ENCODE measurements at regions not wholly inside any gene's neighbourhood (a gene's known extent, or its start where the extent isn't known, plus 50 kb on each side); places are given as distances from the start of the nearest gene placed in this dataset.

DNA sequence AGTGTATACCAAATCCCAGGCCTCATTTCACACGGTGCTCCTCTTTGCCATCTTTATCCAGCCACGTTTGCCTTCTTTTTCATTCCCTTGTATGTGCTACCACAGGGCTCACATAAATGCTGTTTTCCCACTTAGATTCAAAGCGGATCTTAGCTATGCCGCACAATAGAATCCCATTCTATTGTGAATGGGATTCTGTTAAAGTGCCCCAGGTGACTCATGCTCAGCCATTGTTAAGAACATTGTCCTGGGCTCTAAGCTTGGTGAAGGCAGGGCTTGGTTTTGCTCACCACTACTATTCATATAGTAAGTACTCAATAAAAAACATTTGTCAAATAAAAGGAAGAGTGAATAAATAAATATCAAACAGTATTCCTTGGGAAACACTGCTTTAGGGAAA is 72.3 kb upstream of the PHYHIPL start:
- no peak overlapping the region for H3K9ac ChIP-seq (ENCODE audit: low read length)
- no peaks in the 10 kb centered on the region for H3K36me3 ChIP-seq (ENCODE audit: control insufficient read depth, low read depth, low read length)
- no peak overlapping the region for H3K27ac ChIP-seq (ENCODE audit: low read length)
- no peaks in the 10 kb centered on the region for H3K27me3 ChIP-seq (ENCODE audit: control insufficient read depth, insufficient read depth, low read length)
- H3K4me3 ChIP-seq (ENCODE audit: low read length): no peak overlapping the region
- H3K9me3 ChIP-seq (ENCODE audit: control insufficient read depth, low read depth, low read length): no peaks in the 10 kb centered on the region
- no peaks in the 10 kb centered on the region for H3K4me1 ChIP-seq (ENCODE audit: control insufficient read depth, low read depth, low read length)

DNA sequence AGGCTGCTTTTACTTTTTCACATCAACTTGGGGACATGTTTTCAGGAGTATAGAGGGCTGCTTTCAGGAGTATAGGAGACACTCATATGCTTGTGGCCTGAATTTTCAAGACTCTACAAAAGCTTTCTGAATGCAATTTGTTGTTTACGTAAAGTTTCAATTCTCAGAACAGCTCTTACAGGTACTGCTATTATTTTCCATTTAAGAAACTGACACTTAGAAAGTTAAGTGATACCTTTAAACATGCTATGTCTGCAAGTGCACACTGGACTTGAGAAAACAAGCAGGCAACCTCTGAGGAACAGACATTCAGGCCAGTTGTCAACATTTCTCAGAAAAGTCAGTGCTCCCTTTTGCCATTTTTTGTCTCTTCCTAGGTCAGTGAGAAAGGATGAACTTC is 70.0 kb upstream of the PHYHIPL start:
- Histone ChIP-seq H3K27me3 (ENCODE audit: control insufficient read depth, insufficient read depth, low read length) (no peaks in the 10 kb centered on the region), H3K9ac (ENCODE audit: low read length) (no peak overlapping the region), H3K36me3 (ENCODE audit: control insufficient read depth, low read depth, low read length) (no peaks in the 10 kb centered on the region), H3K4me1 (ENCODE audit: control insufficient read depth, low read depth, low read length) (no peaks in the 10 kb centered on the region), H3K27ac (ENCODE audit: low read length) (no peak overlapping the region), H3K9me3 (ENCODE audit: control insufficient read depth, low read depth, low read length) (no peaks in the 10 kb centered on the region), H3K4me3 (ENCODE audit: low read length) (no peak overlapping the region)

DNA sequence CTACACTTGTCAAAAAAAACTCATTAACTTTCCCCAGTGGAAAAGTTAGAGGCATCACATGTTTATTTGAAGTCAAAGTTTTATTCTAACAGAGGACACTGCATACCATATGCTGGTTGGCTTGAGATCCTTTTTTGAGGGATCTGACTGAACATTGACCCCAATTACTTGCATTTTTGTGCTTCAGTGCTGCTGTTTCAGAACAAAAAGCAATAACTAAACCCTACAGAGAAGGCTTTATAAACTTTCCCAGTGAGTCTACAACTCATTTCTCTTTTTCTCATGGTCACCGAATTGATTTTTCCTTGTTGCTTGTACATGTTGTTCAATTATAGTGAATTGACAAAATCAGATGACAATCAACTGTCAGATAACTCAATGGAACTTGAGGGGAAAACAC is 69.3 kb upstream of the PHYHIPL start:
- no peak overlapping the region for H3K4me3 ChIP-seq (ENCODE audit: low read length)
- H3K9me3 ChIP-seq (ENCODE audit: control insufficient read depth, low read depth, low read length): no peaks in the 10 kb centered on the region
- H3K4me1 ChIP-seq (ENCODE audit: control insufficient read depth, low read depth, low read length): no peaks in the 10 kb centered on the region
- H3K36me3 ChIP-seq (ENCODE audit: control insufficient read depth, low read depth, low read length): no peaks in the 10 kb centered on the region
- H3K27me3 ChIP-seq (ENCODE audit: control insufficient read depth, insufficient read depth, low read length): no peaks in the 10 kb centered on the region
- no peak overlapping the region for H3K9ac ChIP-seq (ENCODE audit: low read length)
- H3K27ac ChIP-seq (ENCODE audit: low read length): no peak overlapping the region

DNA sequence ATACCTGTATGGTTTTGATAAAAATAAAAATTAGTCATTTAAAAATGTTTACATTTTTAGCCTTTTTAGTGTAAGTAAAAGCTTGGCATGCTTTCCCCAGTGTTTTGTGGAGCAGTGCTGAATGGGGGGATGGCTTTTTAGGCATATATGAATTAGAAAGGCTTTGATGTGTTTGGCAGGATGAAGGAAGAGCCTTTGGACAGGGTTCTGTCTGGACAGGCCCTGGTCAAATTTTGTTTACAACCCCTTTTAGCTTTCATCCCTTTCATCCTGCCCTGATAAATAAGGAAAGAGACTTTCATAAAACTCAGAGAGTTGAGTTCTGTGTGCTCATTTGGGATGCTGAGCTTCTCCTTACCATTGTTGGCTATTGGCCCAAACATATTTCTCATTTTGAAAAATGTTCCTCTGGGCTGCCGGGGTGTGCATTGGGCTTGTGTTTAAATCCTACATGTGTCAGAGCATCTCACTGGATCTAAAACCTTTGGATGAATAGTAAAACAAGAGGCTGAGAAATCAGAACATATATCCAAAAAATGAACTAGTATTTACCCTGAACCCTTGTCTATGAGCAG is 68.1 kb upstream of the PHYHIPL start:
- Histone ChIP-seq H3K9me3 (ENCODE audit: control insufficient read depth, low read depth, low read length) (no peaks in the 10 kb centered on the region), H3K4me3 (ENCODE audit: low read length) (no peak overlapping the region), H3K27ac (ENCODE audit: low read length) (no peak overlapping the region), H3K4me1 (ENCODE audit: control insufficient read depth, low read depth, low read length) (no peaks in the 10 kb centered on the region), H3K27me3 (ENCODE audit: control insufficient read depth, insufficient read depth, low read length) (no peaks in the 10 kb centered on the region), H3K36me3 (ENCODE audit: control insufficient read depth, low read depth, low read length) (no peaks in the 10 kb centered on the region), H3K9ac (ENCODE audit: low read length) (no peak overlapping the region)

DNA sequence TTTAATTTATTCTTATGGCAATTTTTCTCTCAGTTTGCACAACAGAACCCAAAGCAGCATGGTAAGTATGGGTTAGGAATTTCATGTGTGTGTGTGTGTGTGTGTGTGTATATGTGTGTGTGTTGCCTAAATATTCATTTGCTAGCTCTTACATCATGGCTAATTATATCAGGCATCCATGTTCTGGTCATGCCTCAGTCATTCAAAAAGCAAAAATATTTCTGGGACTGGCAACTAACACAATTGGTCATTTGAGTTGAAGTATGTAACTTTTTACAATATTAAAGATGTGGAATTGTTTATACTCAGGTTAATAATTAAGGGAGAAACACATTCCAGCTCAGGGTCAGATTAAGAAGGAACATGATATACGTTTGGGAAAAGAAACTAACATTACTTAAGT is 67.6 kb upstream of the PHYHIPL start:
- no peak overlapping the region for H3K27ac ChIP-seq (ENCODE audit: low read length)
- H3K27me3 ChIP-seq (ENCODE audit: control insufficient read depth, insufficient read depth, low read length): no peaks in the 10 kb centered on the region
- no peak overlapping the region for H3K4me3 ChIP-seq (ENCODE audit: low read length)
- H3K9ac ChIP-seq (ENCODE audit: low read length): no peak overlapping the region
- H3K36me3 ChIP-seq (ENCODE audit: control insufficient read depth, low read depth, low read length): no peaks in the 10 kb centered on the region
- H3K4me1 ChIP-seq (ENCODE audit: control insufficient read depth, low read depth, low read length): no peaks in the 10 kb centered on the region
- no peaks in the 10 kb centered on the region for H3K9me3 ChIP-seq (ENCODE audit: control insufficient read depth, low read depth, low read length)

DNA sequence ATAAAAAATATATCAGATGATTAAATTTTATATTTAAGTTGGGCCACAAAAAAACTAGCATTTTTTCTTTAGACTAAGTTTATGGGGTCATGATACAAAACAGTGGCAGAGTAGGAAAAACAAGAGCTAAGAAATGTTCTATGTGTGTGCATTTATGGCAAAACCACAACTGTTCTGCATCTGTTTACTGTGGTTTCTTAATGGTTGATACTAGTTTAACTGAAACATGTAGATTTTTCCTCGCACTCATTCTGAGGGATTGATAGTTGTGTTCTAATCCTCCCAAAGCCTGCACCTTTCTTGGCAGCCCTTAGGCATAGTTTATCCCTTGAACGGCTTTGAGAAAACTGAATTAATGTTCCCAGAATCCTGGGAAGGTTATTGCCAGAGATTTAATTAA is 66.6 kb upstream of the PHYHIPL start:
- Histone ChIP-seq H3K27me3 (ENCODE audit: control insufficient read depth, insufficient read depth, low read length) (no peaks in the 10 kb centered on the region), H3K4me3 (ENCODE audit: low read length) (no peak overlapping the region), H3K9me3 (ENCODE audit: control insufficient read depth, low read depth, low read length) (no peaks in the 10 kb centered on the region), H3K27ac (ENCODE audit: low read length) (no peak overlapping the region), H3K4me1 (ENCODE audit: control insufficient read depth, low read depth, low read length) (no peaks in the 10 kb centered on the region), H3K9ac (ENCODE audit: low read length) (no peak overlapping the region), H3K36me3 (ENCODE audit: control insufficient read depth, low read depth, low read length) (no peaks in the 10 kb centered on the region)

DNA sequence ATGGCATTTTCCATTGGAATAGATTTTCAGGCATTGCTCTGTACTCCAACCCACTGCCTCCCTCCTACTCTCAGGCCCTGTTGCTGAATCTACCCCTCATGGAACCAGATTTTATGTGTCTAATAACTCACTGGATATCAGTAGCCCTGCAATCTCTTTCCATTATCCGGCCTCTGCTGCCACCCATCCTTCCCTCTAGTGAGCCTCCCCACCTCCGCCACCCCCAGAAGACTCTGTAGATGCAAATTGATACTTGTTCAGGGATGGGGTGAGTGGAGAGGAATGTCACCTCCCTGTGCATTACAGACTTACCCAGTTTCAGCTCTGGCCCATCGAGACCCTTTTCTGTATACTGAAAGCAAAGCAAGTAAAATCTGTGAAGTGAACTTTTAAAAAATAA is 52.3 kb upstream of the PHYHIPL start:
- no peak overlapping the region for H3K27ac ChIP-seq (ENCODE audit: low read length)
- no peaks in the 10 kb centered on the region for H3K27me3 ChIP-seq (ENCODE audit: control insufficient read depth, insufficient read depth, low read length)
- H3K36me3 ChIP-seq (ENCODE audit: control insufficient read depth, low read depth, low read length): no peaks in the 10 kb centered on the region
- no peaks in the 10 kb centered on the region for H3K4me1 ChIP-seq (ENCODE audit: control insufficient read depth, low read depth, low read length)
- no peak overlapping the region for H3K9ac ChIP-seq (ENCODE audit: low read length)
- no peaks in the 10 kb centered on the region for H3K9me3 ChIP-seq (ENCODE audit: control insufficient read depth, low read depth, low read length)
- no peak overlapping the region for H3K4me3 ChIP-seq (ENCODE audit: low read length)

DNA sequence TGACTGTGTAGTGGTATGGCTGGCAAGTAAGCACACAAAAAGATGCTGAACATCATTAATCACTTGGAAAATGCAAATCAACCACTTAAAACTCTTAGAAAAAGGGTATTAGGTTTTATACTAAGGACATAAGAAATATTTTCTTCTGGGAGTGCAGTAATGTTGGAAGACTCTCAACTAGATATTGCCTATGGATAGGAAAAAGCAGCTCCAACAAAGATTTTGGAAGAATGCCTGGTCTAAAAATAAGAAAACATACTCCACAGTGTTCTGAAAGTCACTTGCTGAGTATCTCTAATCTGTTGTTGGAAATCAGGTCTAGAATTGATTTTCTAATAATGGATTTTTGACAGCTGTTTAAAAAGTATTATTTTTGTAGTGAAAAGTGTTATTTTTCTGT is 50.8 kb upstream of the PHYHIPL start:
- no peak overlapping the region for H3K27ac ChIP-seq (ENCODE audit: low read length)

DNA sequence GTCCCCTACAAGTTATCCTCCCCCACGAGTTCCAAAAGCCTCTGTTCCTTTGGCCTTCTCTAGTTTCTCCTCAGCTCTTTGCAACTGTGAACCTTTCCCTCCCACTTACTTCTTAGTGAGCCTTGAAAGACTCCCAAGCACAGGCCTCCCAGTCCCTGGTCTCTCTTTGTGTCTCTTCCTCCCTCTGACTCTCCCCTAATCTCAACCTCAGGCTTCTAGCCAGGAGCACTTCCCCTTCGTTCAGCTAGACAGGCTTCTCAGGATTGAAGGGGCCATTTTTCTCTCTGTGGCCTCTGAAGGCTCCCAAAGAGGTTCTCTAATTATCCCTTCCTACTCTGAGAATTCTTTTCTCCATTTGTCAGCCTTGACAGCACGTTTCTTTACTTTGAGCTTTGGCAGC is 50.2 kb upstream of the PHYHIPL start:
- no peaks in the 10 kb centered on the region for H3K36me3 ChIP-seq (ENCODE audit: control insufficient read depth, low read depth, low read length)
- no peak overlapping the region for H3K9ac ChIP-seq (ENCODE audit: low read length)
- no peak overlapping the region for H3K4me3 ChIP-seq (ENCODE audit: low read length)
- H3K9me3 ChIP-seq (ENCODE audit: control insufficient read depth, low read depth, low read length): no peaks in the 10 kb centered on the region
- H3K27me3 ChIP-seq (ENCODE audit: control insufficient read depth, insufficient read depth, low read length): no peaks in the 10 kb centered on the region
- no peaks in the 10 kb centered on the region for H3K4me1 ChIP-seq (ENCODE audit: control insufficient read depth, low read depth, low read length)
- H3K27ac ChIP-seq (ENCODE audit: low read length): no peak overlapping the region

More for the DNA sequence above, 50.8 kb upstream of the PHYHIPL start:
- Histone ChIP-seq H3K36me3 (ENCODE audit: control insufficient read depth, low read depth, low read length) (no peaks in the 10 kb centered on the region), H3K27me3 (ENCODE audit: control insufficient read depth, insufficient read depth, low read length) (no peaks in the 10 kb centered on the region), H3K4me1 (ENCODE audit: control insufficient read depth, low read depth, low read length) (no peaks in the 10 kb centered on the region), H3K9me3 (ENCODE audit: control insufficient read depth, low read depth, low read length) (no peaks in the 10 kb centered on the region), H3K9ac (ENCODE audit: low read length) (no peak overlapping the region), H3K4me3 (ENCODE audit: low read length) (no peak overlapping the region)
